Esophagus muscularis mucosa (tissue), 4 donors: ENCODE measurements at regions not wholly inside any gene's neighbourhood (a gene's known extent, or its start where the extent isn't known, plus 50 kb on each side); places are given as distances from the start of the nearest gene placed in this dataset.
A peak's percentile ranks its signal among the peaks of the same experiment; 100 is the strongest.

Source experiments
- DNase-seq: peaks from one replicate; pipeline ENCODE4 v3.0.0-alpha.2; 2017; ENCODE audit errors: extremely low spot score
- H3K27ac ChIP-seq, 4 donors: fragments of 200-600 bp; sonication (generic); replicated peaks in 1 of 4; 1 replicate in 3 of 4; 2 replicates in 1 of 4; pipeline ENCODE4 v1.5.1; 2016 to 2019; ENCODE audit warnings: mild to moderate bottlenecking in 1 of 4
- H3K27me3 ChIP-seq, 4 donors: fragments of 200-600 bp; sonication (generic); one replicate each; pipeline versions ENCODE4 v1.5.1 to v1.6.0; 2016 to 2019
- H3K36me3 ChIP-seq, 4 donors: fragments of 200-600 bp; sonication (generic); one replicate each; pipeline ENCODE4 v1.5.1; 2016 to 2019
- H3K4me1 ChIP-seq, 4 donors: fragments of 200-600 bp; sonication (generic); one replicate each; pipeline ENCODE4 v1.5.1; 2016 to 2019
- H3K4me3 ChIP-seq, 4 donors: fragments of 200-600 bp; sonication (generic); 1 replicate in 2 of 4; 2 replicates in 2 of 4; pipeline ENCODE4 v1.5.1; 2016 to 2019; ENCODE audit warnings: mild to moderate bottlenecking in 4 of 4, moderate library complexity in 1 of 4
- H3K9me3 ChIP-seq, 4 donors: fragments of 200-600 bp; sonication (generic); 1 replicate in 3 of 4; 2 replicates in 1 of 4; pipeline ENCODE4 v1.5.1; 2016 to 2019
- EP300 ChIP-seq: sonication (generic); formaldehyde crosslinking; IDR thresholded peaks from one replicate; pipeline ENCODE4 v1.6.1; 2017; ENCODE audit warnings: antibody characterized with exemption
- POLR2A ChIP-seq: fragments of 450-650 bp; IDR thresholded peaks from one replicate; pipeline ENCODE4 v1.6.1; 2017; ENCODE audit warnings: antibody characterized with exemption, moderate library complexity, mild to moderate bottlenecking, low read depth
- POLR2AphosphoS5 ChIP-seq, 2 donors: sonication (generic); formaldehyde crosslinking; IDR thresholded peaks; one replicate each; pipeline ENCODE4 v1.6.1; 2017; ENCODE audit warnings: antibody characterized with exemption in 2 of 2
- WGBS: methylation state at CpG from one replicate; pipeline ENCODE4 v1.1.5; 2018; 5-methylcytosine and 5-hydroxymethylcytosine counted together
- intact Hi-C: fragments of 100-400 bp; cut with DNase I; formaldehyde crosslinking; loops from one replicate; pipeline ENCODE4 v1.15.1; 2023
- TF ChIP-seq, protein P1 (sequence below), 3 experiments: fragments of 200-600 bp in 2 of 3; fragments of 450-650 bp in 1 of 3; sonication (generic) in 2 of 3; IDR thresholded peaks; one replicate each; pipeline ENCODE4 v1.5.1; 2017 to 2019; ENCODE audit warnings: antibody characterized with exemption in 3 of 3, mild to moderate bottlenecking in 2 of 3, moderate library complexity in 1 of 3

DNA sequence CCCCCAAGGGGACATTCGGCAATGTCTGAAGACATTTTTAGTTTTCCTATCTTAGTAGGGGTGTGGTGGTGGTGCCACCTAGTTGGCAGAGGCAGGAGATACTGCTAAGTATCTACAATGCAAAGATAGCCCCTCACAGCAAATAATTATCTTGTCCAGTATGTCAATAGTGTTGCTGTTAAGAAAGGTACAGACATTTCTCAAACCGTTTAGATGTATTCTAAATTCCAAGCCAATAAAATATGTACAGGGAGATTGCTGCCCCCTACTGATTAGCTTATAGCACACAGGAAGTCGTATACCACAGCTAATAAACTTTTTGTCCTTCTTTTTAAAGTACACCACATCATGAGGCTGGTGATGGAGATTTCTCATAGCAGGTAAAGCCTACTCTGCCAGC is 260.5 kb downstream of the TMA16 start:
- Histone ChIP-seq H3K27me3 (no peaks in the 10 kb centered on the region), H3K9me3 (no peaks in the 10 kb centered on the region), H3K4me3 (no peak overlapping the region), H3K4me1 (no peaks in the 10 kb centered on the region), H3K27ac (no peak overlapping the region), H3K36me3 (no peaks in the 10 kb centered on the region)
- WGBS: 30% methylated on average over 3 of the region's 3 CpGs
- no peak for DNase-seq
- no peak for TF ChIP-seq POLR2AphosphoS5 (IDR thresholded peaks at IDR 0.05)
- TF ChIP-seq, protein P1, sequence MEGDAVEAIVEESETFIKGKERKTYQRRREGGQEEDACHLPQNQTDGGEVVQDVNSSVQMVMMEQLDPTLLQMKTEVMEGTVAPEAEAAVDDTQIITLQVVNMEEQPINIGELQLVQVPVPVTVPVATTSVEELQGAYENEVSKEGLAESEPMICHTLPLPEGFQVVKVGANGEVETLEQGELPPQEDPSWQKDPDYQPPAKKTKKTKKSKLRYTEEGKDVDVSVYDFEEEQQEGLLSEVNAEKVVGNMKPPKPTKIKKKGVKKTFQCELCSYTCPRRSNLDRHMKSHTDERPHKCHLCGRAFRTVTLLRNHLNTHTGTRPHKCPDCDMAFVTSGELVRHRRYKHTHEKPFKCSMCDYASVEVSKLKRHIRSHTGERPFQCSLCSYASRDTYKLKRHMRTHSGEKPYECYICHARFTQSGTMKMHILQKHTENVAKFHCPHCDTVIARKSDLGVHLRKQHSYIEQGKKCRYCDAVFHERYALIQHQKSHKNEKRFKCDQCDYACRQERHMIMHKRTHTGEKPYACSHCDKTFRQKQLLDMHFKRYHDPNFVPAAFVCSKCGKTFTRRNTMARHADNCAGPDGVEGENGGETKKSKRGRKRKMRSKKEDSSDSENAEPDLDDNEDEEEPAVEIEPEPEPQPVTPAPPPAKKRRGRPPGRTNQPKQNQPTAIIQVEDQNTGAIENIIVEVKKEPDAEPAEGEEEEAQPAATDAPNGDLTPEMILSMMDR (IDR thresholded peaks at IDR 0.05): peak in 1 of 3 experiments; percentile 7
- intact Hi-C loops: no loop called here

DNA sequence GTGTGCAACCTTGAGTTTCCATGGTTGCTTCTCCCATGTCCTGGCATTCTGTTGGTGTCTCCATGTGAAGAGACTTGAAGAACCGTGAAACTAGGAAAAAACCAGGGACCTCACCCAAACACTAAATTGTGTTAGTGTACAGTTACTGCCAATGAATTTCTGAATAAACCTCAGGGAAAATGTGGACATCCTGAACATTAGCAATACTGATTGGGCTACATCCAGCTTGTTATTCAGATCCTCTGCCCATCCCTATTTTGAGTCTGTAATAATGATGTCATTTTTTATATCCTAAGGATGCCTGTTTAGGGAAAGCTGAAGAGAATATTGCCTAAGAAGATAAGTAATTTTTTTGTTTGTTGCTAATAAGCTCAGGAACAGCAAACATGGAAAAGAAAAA is 262.7 kb downstream of the TMA16 start:
- H3K27me3 ChIP-seq: no peaks in the 10 kb centered on the region
- H3K36me3 ChIP-seq: no peaks in the 10 kb centered on the region
- no peaks in the 10 kb centered on the region for H3K4me1 ChIP-seq
- no peak overlapping the region for H3K27ac ChIP-seq
- no peak for DNase-seq
- intact Hi-C loops: no loop called here
- 92% methylated on average over 1 of the region's 1 CpG for WGBS
- no peak for TF ChIP-seq POLR2A
- TF ChIP-seq EP300: no peak
- TF ChIP-seq, protein P1 (IDR thresholded peaks at IDR 0.05): no peak
- no peak for TF ChIP-seq POLR2AphosphoS5 (IDR thresholded peaks at IDR 0.05)
- H3K9me3 ChIP-seq: no peaks in the 10 kb centered on the region
- no peak overlapping the region for H3K4me3 ChIP-seq

DNA sequence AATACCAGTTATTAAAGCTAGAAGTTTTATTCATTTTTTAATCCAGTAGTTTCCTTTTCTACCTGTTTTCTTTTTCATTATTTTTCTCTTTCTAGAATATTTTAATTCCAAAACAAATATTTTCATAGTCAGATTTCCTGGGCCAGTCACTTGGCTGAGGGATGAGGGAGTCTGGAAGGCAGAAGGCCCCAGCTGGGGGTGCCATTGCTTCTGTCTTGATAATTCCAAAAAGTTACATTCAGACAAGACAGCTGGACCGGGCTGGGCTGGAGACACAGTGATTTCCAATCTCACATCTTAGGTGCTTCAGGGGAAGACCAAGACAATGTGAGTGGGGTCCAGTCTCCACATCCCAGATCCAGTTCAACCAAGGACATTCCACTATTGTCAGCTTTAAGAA is 263.5 kb downstream of the TMA16 start:
- Histone ChIP-seq H3K27me3 (no peaks in the 10 kb centered on the region), H3K27ac (no peak overlapping the region), H3K9me3 (no peaks in the 10 kb centered on the region), H3K4me1 (no peaks in the 10 kb centered on the region), H3K36me3 (no peaks in the 10 kb centered on the region), H3K4me3 (no peak overlapping the region)
- TF ChIP-seq, protein P1 (IDR thresholded peaks at IDR 0.05): no peak
- TF ChIP-seq POLR2A (no peak), POLR2AphosphoS5 (IDR thresholded peaks at IDR 0.05) (no peak), EP300 (no peak)
- WGBS: 100% methylated on average over 1 of the region's 1 CpG
- DNase-seq: no peak
- intact Hi-C loops: no loop called here

DNA sequence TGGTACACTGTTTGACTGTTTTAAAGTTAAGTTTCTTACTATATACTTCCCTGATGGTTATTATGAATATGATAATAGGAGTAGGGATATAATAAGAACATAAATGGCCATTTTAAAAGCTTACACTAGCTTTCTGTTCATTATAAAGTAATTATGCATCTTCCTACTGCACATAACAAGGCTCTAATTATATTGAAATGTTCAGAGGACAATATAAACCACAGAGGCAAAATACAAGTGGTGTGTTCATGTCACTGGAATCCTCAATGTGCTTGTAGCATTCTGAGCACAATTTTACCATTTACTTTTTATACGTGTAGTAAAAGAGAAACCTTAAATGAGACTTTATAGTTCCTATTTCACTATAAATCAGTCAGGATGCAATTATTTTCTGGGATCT is 268.3 kb downstream of the TMA16 start:
- TF ChIP-seq EP300: no peak
- TF ChIP-seq, protein P1 (IDR thresholded peaks at IDR 0.05): no peak
- no peak for TF ChIP-seq POLR2AphosphoS5 (IDR thresholded peaks at IDR 0.05)
- no peak for TF ChIP-seq POLR2A
- DNase-seq: no peak
- Histone ChIP-seq H3K4me3 (no peak overlapping the region), H3K9me3 (no peaks in the 10 kb centered on the region), H3K27ac (no peak overlapping the region), H3K4me1 (no peaks in the 10 kb centered on the region), H3K36me3 (no peaks in the 10 kb centered on the region), H3K27me3 (no peaks in the 10 kb centered on the region)
- intact Hi-C loops: no loop called here
- WGBS: 87% methylated on average over 1 of the region's 1 CpG

DNA sequence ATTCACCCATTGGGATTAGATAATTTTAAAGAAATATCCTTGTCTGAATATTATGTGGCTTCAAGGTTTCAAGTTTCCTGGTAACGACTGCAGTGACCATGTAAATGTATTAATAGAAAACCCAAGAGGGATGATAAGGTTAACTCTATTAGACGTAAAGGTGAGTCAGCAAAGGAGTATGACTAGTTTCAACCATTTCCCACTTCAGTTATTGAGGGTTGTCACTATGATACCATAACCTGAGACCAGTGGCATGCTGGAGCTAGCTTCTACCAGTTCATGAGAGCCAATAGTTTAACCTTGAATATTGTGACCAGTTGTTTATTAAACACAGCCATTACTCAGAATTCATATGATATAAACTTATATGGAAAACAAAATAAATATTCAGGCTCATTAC is 270.1 kb downstream of the TMA16 start:
- Histone ChIP-seq H3K27ac (no peak overlapping the region), H3K36me3 (no peaks in the 10 kb centered on the region), H3K4me3 (no peak overlapping the region), H3K27me3 (no peaks in the 10 kb centered on the region), H3K4me1 (no peaks in the 10 kb centered on the region), H3K9me3 (no peaks in the 10 kb centered on the region)
- intact Hi-C loops: no loop called here
- 80% methylated on average over 2 of the region's 2 CpGs for WGBS
- DNase-seq: no peak
- no peak for TF ChIP-seq EP300
- no peak for TF ChIP-seq POLR2A
- TF ChIP-seq, protein P1 (IDR thresholded peaks at IDR 0.05): no peak
- TF ChIP-seq POLR2AphosphoS5 (IDR thresholded peaks at IDR 0.05): no peak
